GM21528 (cell line): ENCODE measurements at regions not wholly inside any gene's neighbourhood (a gene's known extent, or its start where the extent isn't known, plus 50 kb on each side); places are given as distances from the start of the nearest gene placed in this dataset.

Source experiments
- ATAC-seq: cut with Tn5 transposase; IDR thresholded peaks from one replicate; pipeline ENCODE4 v1.9.1; 2021; ENCODE audit warnings: mild to moderate bottlenecking, moderate library complexity; ENCODE audit not compliant: unreplicated experiment, low FRiP score

DNA sequence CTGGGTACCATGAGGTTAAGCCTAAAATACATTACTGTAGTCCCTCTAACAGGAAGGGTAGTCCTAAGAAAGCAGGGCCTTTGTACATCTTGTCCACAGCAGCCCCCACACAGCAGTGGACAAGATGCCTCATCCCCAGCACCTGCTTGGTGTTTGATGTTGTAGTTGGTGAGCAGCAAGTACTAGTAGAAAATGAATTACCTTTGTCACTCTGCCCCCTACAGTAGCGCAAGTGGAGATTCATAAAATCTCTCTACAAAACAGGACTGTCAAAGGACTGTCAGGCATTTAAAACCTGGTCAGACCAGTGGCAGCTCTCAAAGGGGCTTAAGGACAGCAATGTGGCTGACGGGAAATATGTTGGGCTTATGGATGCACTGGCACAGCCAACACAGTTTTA is 122.5 kb downstream of the TMEM174 start:
- ATAC-seq, result no peak

DNA sequence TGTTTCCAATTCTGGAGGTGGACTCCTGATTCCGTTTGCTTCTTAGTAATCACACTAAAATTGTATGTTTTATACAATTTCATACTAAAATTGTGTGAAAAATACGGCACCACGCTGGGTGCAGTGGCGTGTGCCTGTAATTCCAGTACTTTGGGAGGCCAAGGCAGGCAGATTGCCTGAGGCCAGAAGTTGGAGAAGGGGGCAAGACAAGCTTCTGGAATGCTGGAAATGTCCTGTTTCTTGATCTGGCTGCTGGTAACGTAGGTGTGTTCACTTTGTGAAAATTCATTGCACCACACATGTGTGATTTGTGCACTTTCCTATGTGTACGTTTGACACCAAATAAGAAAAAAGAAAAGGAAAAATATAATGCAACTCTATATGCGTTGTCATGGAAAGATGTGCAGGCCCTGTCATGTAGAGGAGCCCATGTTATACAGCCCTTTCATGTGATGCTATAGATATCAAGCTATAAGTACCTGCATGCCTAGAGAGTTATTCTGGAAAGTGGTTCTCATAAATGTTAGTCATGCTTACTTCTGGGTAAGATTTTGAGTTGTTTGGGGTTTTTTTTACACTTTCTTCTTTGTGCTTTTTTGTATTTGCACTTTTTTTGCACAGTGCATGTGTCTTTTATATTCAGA is 119.9 kb downstream of the TMEM174 start:
- no peak for ATAC-seq

DNA sequence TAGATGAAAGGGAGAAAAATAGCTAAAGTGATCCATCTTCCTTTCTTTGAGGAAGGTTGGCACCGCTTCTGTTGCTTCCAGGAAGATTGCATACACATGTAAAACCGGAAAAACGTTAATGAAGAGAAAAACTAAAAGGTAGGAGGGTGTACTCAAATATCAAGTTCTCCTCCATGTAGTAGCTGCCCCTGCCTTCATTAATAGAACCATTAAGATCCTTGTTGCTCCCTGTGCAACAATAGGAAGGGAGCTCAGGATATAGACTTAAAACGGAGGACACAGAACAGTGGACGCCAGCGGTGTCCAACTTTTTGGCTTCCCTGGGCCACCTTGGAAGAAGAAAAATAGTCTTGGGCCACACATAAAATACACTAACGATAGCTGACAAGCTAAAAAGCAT is 118.9 kb downstream of the TMEM174 start:
- no peak for ATAC-seq

DNA sequence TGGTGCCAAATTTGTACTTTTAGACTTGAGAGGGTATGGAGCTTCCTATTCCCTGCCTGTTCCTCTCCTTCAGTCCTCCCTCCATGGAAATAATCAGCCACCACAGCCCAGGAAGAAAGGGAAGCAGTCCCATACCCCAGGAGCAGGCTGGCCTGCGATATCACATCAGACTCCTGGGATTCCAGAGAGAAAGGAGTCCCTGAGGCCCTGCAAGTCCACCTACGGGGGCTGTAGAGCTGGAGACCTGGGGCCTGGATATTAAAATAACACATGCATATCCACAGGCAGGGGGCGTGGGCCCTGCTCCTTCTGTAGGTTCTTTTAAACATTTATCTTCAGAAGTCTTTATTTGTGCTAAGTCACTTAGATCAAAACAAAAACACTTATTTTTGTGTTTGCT is 117.2 kb downstream of the TMEM174 start:
- no peak for ATAC-seq

DNA sequence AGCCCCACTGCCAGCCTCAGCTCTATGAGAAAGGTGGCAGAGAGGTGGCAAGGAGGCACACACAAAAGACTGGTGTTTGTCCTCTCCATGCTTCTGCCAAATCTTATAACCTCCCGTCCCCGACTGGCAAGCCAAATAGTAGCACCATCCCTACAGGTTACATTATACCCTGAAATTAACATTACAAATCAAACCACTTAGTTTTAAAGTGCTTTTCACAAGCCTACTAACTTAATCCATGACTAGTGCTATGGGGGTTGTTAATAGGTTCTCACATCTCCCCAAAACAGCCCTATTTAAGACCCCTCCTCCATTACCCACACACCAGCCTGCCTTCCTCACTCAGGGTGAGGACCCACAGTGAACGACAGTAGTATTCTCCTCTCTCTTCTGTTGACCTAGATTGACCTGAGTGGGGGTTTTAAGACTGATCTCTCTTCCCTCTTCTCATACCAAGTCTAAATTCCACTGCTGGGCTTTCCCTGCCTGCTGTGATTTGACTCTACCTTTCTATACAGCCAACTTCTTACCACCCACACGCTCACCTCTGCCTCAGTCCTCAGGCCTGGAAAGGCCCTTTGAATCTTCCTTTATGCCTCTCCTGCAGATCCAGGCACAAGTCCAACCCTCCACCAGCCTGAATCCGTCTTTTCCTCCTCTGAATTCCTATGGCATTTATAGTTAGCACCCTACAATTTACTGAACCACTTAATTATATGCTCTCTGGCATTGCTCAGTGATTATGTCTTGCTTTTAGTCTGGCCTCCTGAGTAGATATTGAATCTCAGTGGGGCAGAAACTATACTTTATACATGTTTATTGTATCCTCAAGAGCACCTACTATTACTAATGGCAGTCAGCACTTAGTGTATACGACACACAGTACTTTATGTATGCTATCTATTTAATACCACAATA is 116.1 kb downstream of the TMEM174 start:
- no peak for ATAC-seq

DNA sequence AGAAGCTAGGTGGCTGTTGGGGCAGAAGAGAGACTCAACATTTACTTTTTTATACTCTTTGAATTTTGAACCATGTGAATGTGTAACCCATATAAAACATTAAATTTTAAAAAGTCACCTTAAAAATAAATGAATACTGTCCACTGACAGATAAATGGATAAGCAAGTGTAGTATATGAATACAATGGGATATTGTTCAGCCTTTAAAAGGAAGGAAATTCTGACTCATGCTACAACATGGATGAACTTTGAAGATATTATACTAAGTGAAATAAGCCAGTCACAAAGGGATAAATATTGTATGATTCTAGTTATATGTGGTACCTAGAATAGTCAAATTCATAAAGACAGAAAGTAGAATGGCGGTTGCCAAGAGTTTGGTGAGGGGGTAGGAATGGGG is 113.9 kb downstream of the TMEM174 start:
- no peak for ATAC-seq

DNA sequence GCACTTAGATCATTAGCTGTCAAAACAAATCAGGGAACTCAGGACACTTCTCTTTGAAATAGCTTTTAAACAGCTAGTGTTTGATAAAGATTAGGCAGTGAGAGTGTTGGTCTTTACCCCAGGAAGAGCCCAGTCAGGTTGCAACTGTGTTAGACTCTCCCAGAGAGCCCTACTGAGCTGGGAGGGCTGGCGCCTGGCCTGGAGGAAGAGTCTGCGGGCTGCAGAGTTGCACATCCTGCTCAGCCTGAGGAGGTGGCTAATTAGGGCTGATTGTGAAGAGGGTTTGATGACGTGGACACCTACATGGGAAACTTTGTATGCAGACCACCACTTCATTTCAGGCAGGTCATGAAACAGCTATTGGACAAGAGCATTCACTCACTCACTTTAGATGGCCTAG is 112.0 kb downstream of the TMEM174 start:
- no peak for ATAC-seq

DNA sequence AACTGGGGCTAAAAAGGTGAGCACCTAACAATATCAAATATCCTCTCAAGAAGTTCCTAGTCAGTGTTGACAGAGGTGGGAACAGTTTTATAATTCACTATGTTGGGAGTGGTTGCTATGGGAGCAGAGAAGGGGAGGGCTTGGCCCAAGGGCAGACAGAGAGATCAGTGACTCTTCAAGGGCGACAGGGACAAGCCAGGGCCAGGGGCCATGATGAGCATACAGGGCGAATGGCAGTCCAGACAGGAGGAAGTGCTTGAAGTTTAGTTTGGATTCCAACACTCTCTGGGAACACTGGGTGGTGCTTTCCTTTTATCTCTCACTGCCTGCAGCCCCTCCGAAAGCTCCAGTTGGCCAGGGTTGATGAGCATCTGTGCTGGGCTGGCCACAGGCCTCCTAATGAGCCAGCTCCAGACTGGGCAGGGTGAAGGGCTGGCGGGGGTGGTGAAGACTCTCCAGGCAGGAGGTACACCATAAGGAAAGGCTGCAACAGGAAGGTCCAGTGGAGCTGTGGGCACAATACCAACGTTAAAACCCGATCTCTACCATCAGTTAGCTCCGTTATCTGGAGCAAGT is 111.3 kb downstream of the TMEM174 start:
- no peak for ATAC-seq

DNA sequence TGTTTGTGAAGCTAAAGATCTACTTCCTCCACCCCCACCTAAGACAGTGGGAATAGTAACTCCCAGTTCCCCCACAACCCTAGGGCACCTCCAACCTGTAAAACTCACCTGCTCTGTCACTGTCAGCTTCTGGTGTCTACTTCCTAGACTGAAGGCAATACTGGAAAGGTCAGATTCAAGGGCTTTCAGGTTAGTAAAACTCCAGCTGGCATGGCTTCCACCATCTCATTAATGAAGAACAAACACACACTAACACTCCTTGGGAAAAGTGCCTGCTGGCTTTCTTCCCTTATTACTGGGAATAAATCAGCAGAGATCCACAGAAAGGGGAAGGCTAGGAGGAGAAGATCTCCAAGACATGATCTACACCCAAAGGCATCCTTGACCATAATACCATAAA is 109.9 kb downstream of the TMEM174 start:
- no peak for ATAC-seq

DNA sequence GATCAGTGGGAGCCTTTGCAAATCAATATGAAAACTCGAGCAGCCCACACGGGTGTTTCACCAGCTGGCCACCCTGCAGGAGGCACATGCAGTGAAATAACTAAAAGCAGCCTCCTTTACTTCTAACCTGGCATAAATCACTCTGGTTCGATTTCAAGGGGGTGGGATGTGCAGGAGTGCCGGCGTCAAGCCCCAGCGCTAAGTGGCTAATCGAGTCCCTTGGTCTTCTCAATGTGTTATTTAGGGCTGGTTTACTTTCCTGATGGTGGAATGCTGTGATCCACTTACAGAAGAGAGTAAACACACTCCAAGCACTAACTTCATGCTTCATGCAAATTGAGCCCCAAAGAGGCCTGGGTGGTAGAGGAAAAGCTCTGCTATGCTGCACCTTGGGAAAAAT is 109.4 kb downstream of the TMEM174 start:
- no peak for ATAC-seq

DNA sequence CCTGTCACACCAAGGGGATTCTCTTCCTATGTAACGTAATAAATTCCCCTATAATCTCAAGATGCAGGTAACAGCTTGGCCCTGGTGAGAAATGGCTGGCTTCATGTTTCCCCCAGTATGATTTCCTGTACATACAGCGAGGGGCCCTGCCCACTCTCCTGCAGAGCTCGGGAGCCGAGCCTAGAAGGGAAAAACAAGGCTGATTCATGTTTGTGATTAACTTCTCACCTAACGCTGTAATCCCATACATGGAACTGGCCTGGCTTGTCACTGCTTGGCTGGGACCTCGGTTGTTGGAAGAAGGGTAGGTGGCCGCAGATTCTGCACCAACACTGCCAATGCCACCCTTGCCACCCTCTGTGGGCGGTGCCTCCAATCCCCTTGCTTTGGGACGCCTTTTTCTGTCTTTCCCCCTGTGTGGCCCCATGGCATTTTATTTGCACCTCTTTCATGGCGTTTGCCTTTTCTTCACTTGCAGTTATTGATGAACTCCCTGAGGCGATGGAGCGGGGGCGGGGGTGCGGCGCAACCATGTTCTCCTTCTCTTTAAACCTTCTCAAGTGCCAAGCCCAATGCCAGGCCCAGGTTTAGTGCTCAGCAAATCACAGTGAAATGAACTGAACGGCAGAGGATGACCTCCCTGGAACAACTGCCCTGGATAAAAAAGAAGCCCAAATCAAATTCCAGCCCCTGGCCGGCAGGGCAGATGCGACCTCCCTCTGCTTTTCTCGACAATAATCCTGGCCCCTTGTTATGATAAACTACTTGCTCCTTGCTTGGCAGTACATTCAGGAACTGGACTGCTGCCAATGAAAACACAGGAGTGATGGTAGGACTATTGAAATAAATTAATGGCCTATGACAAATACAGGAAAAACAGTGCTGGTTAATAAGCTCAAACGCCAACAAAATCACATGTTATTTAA is 108.1 kb downstream of the TMEM174 start:
- ATAC-seq, result no peak

DNA sequence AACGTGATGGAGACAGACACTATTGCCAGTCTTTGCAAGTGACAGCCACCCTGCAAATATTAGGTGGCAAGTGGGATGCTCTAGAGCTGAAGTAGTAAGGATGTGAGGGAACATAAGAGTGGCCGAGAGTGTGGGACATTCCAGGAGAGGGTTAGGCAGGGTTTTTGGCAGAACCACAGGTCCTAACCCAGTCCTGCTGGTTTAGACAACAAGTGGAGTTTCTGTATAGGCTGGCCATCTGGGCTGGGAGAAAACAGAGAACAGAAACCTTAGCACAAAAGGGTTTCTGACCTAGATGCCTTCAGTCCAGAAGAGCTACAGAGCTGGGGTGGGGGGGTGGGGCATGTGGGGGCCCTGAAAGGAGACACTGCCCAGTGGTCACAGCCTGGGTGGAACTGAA is 107.4 kb downstream of the TMEM174 start:
- ATAC-seq, result no peak

DNA sequence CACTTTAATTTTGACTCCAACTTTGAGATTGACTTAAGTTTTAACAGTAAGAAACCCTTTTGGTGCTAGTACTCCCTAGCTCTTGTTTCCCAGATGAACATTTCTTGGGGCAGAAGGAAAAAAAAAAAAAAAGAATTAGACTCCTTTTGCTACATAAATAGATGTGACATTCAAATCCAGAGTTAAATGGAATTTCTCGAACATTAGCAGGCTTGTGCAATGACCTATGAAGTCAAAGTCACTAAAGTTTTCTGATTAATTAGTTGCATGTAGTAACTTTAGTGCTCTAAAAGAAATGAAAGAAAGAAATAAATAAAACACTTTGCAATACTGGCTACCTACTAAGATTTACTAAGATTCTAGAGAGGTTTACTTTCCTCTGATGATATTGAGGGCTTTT is 106.8 kb downstream of the TMEM174 start:
- ATAC-seq, result no peak

DNA sequence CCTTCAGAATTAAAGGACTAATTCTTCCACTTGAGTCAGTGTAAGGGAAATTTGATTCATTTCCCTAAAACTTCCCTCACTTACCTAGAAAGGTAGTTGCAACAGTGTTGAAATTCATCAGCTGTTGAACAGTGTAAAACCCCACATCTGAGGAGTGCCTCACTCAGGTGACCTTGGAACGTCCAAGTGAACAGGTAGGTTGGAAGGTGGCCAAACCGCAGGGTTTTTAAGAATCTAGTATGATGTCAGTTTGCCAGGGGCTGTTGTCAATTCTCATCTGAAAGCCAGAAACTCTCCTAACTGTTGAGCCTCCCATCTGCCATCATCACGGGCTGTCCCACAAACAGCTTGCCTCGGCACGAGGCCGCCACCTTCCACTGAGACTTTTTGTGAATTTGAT is 105.7 kb downstream of the TMEM174 start:
- ATAC-seq, result no peak

DNA sequence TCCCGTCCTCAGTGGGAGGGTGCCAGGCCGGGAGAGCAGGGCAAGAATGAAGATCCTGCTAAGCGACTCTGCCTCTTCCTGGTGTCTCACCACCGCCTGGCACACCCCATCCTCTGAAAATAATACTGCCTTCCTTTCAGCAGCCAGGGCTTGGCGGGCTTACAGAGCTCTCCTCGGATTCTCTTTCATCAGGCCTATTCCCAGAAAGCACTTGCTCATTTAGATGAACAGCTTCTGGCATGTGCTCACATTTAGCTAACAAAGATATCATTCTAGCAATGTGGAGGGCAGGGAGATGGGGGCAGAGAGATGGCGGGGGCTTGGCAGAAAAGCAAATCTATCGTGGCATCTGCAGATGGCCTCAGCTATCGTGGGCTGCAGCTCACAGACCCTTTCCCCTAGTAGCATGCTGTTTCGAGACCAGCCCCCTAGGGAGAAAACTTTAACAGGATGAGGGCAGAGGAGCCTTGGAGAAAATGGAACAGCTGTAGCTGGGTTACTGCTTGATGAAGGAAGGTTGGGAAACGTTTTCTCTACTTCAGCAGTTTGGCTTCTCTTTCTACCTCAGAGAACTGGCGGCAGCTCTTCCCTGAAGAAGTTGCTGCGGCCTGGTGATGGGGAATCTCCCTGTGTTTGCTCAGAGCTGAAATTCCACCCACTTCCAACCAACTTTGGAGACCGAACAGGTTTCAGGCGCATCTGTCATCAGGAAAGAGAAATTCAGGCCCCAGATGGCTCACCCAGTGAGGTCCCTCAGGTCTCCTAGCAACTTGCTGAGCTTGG is 102.1 kb downstream of the TMEM174 start:
- no peak for ATAC-seq

DNA sequence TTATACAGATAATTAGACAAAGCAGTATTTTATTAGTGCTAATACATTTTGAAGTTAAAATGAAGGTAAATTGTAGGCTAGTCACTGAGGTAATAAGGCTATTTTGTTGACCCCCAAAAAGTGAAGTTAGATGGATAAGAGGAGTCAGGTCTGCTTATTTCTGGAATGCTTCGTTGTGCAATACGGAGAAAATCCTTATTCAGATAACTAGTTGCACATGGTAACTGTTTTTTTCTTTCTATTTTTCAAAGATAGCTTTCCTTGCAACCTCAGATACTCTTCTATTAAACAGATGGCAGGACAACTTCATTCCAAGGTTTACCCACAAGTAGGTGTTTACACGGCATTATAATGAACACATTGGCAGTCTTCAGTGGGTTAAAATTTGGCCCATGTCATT is 101.1 kb downstream of the TMEM174 start:
- ATAC-seq, result no peak

DNA sequence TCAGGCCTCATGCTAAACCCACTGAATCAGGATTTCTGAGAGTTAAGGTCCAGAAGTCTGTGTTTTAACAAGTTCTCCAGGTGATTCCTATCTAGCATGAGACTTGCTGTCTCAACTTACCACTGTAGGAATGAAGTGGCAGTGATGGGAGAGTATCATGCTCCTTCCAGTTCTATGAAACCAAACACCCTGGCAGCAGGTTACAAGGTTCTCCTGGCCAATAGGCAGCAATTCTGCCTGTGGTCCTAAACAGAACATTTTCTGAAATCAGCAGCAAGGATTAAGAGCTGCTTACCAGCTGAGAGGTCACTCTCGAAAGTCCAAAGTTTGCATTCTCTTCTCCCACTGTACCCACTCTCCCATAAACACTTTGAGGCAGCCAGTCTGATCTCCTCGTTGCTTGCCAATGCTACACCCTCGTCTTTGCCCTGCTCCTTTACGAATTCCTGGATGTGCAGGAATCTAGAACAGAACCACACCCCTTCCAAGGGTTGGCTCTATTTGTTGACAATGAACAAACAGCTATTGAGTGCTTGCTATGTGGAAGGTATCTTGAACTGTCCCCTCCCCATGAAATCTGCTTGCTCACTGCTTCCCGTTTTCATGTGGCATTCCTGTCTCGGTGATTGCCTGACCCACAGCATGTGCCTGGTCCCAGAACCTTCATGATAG is 100.5 kb downstream of the TMEM174 start:
- ATAC-seq, result no peak

DNA sequence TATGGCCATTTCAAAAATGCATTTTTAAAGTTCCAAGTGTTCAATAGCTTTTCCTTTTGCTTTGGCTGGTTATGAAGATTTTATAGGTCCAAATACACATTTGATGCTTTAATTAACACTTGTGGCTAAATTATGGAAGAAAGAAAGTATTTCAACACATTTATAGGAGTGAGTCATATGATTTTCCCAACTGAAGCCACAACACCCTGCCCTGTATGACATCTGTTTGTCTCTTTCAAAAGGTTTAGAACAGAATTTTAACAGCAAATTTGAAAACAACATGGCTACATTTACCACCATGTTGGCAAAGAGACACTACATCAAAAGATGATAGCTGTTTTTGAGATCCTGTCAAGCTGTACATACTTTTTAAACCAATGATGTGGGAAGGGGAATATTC is 99.4 kb downstream of the TMEM174 start:
- ATAC-seq, result no peak

DNA sequence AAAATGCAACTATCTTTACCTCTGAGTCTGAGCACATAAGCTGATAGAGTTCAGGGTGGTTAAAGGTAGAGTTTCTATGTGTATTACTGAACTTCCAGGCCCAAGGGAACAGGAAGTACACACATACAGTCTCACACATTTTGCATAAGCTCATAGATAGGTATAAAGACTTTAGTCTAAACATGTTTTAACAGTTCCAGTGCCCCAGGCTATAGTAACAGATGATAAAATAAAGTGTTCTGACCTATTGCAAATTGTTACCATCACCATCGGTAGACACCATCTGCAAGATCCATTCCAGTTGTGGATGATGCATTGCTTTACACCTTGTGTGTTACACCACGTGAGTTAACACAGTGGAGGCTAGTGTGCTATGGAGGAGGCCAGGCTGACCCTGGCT is 95.8 kb downstream of the TMEM174 start:
- no peak for ATAC-seq
